ENCODE measurements at regions not wholly inside any gene's neighbourhood (a gene's known extent, or its start where the extent isn't known, plus 50 kb on each side); places are given as distances from the start of the nearest gene placed in this dataset.

- Histone ChIP-seq H3K27ac (ENCODE audit: low read depth, low read length) (no peak overlapping the region), H4K20me1 (ENCODE audit: insufficient read depth, low read length) (no peaks in the 10 kb centered on the region), H3K36me3 (ENCODE audit: insufficient read depth, low read length) (no peaks in the 10 kb centered on the region), H3K4me2 (ENCODE audit: low read length) (no peak overlapping the region), H3K27me3 (ENCODE audit: insufficient read depth, low read length) (no peaks in the 10 kb centered on the region), H2AFZ (ENCODE audit: low read depth, low read length) (no peak overlapping the region), H3K4me3 (ENCODE audit: insufficient read depth, low read depth, low read length) (no peak overlapping the region), H3K9me3 (ENCODE audit: insufficient read depth, low read depth, low read length) (no peaks in the 10 kb centered on the region), H3K79me2 (ENCODE audit: insufficient read depth, low read length) (no peaks in the 10 kb centered on the region), H3K4me1 (ENCODE audit: insufficient read depth, low read length) (no peaks in the 10 kb centered on the region), H3K9ac (ENCODE audit: low read length) (no peak overlapping the region)
- DNase-seq (ENCODE audit: low read depth): no peak
- peaks cover 2% of the 10 kb centered on the region for H3K9me3 Mint-ChIP-seq (ENCODE audit: unreplicated experiment)
- no peak for FAIRE-seq
- peaks cover 4% of the 10 kb centered on the region for H3K36me3 Mint-ChIP-seq (ENCODE audit: low read depth, unreplicated experiment)
- no peak overlapping the region for H3K27ac Mint-ChIP-seq (ENCODE audit: unreplicated experiment)
- no peak for TF ChIP-seq CTCF (IDR thresholded peaks at IDR 0.05; ENCODE audit: insufficient read depth, low read depth, low read length)
- no peak for TF ChIP-seq EZH2 (IDR thresholded peaks at IDR 0.05; ENCODE audit: insufficient read depth, low read length)
- H3K4me3 Mint-ChIP-seq (ENCODE audit: unreplicated experiment): no peak overlapping the region
- H3K27me3 Mint-ChIP-seq (ENCODE audit: low read depth, unreplicated experiment): no peaks in the 10 kb centered on the region
- no peaks in the 10 kb centered on the region for H3K4me1 Mint-ChIP-seq (ENCODE audit: low read depth, unreplicated experiment)
Observed at GRCh38 chr13:59543418-59543817, 620.3 kb downstream of the DIAPH3 start.

- no peak overlapping the region for H3K4me3 Mint-ChIP-seq (ENCODE audit: unreplicated experiment)
- Histone ChIP-seq H3K36me3 (ENCODE audit: insufficient read depth, low read length) (no peaks in the 10 kb centered on the region), H3K9me3 (ENCODE audit: insufficient read depth, low read depth, low read length) (no peaks in the 10 kb centered on the region), H3K27me3 (ENCODE audit: insufficient read depth, low read length) (no peaks in the 10 kb centered on the region), H2AFZ (ENCODE audit: low read depth, low read length) (no peak overlapping the region), H3K4me3 (ENCODE audit: insufficient read depth, low read depth, low read length) (no peak overlapping the region), H3K27ac (ENCODE audit: low read depth, low read length) (no peak overlapping the region), H4K20me1 (ENCODE audit: insufficient read depth, low read length) (no peaks in the 10 kb centered on the region), H3K79me2 (ENCODE audit: insufficient read depth, low read length) (no peaks in the 10 kb centered on the region), H3K4me2 (ENCODE audit: low read length) (no peak overlapping the region), H3K4me1 (ENCODE audit: insufficient read depth, low read length) (no peaks in the 10 kb centered on the region), H3K9ac (ENCODE audit: low read length) (no peak overlapping the region)
- TF ChIP-seq CTCF (IDR thresholded peaks at IDR 0.05; ENCODE audit: insufficient read depth, low read depth, low read length): no peak
- no peak for TF ChIP-seq EZH2 (IDR thresholded peaks at IDR 0.05; ENCODE audit: insufficient read depth, low read length)
- H3K27ac Mint-ChIP-seq (ENCODE audit: unreplicated experiment): no peak overlapping the region
- FAIRE-seq: no peak
- H3K4me1 Mint-ChIP-seq (ENCODE audit: low read depth, unreplicated experiment): no peaks in the 10 kb centered on the region
- peaks cover 2% of the 10 kb centered on the region for H3K9me3 Mint-ChIP-seq (ENCODE audit: unreplicated experiment)
- peaks cover 4% of the 10 kb centered on the region for H3K36me3 Mint-ChIP-seq (ENCODE audit: low read depth, unreplicated experiment)
- DNase-seq (ENCODE audit: low read depth): no peak
- no peaks in the 10 kb centered on the region for H3K27me3 Mint-ChIP-seq (ENCODE audit: low read depth, unreplicated experiment)
Observed at GRCh38 chr13:59545007-59545406, 618.7 kb downstream of the DIAPH3 start.

- no peaks in the 10 kb centered on the region for H3K4me1 Mint-ChIP-seq (ENCODE audit: low read depth, unreplicated experiment)
- H3K4me2 ChIP-seq (ENCODE audit: low read length): no peak overlapping the region
- H3K4me1 ChIP-seq (ENCODE audit: insufficient read depth, low read length): no peaks in the 10 kb centered on the region
- H3K9me3 Mint-ChIP-seq (ENCODE audit: unreplicated experiment): peaks cover 4% of the 10 kb centered on the region
- H2AFZ ChIP-seq (ENCODE audit: low read depth, low read length): no peak overlapping the region
- H3K4me3 ChIP-seq (ENCODE audit: insufficient read depth, low read depth, low read length): no peak overlapping the region
- H3K36me3 ChIP-seq (ENCODE audit: insufficient read depth, low read length): no peaks in the 10 kb centered on the region
- no peak overlapping the region for H3K27ac ChIP-seq (ENCODE audit: low read depth, low read length)
- H3K27me3 Mint-ChIP-seq (ENCODE audit: low read depth, unreplicated experiment): no peaks in the 10 kb centered on the region
- H4K20me1 ChIP-seq (ENCODE audit: insufficient read depth, low read length): no peaks in the 10 kb centered on the region
- H3K9me3 ChIP-seq (ENCODE audit: insufficient read depth, low read depth, low read length): no peaks in the 10 kb centered on the region
- DNase-seq (ENCODE audit: low read depth) (no peak), FAIRE-seq (no peak)
- no peak overlapping the region for H3K4me3 Mint-ChIP-seq (ENCODE audit: unreplicated experiment)
- no peak overlapping the region for H3K9ac ChIP-seq (ENCODE audit: low read length)
- TF ChIP-seq EZH2 (IDR thresholded peaks at IDR 0.05; ENCODE audit: insufficient read depth, low read length) (no peak), CTCF (IDR thresholded peaks at IDR 0.05; ENCODE audit: insufficient read depth, low read depth, low read length) (no peak)
- H3K79me2 ChIP-seq (ENCODE audit: insufficient read depth, low read length): no peaks in the 10 kb centered on the region
- peaks cover 4% of the 10 kb centered on the region for H3K36me3 Mint-ChIP-seq (ENCODE audit: low read depth, unreplicated experiment)
- H3K27me3 ChIP-seq (ENCODE audit: insufficient read depth, low read length): no peaks in the 10 kb centered on the region
- no peak overlapping the region for H3K27ac Mint-ChIP-seq (ENCODE audit: unreplicated experiment)
Observed at GRCh38 chr13:59546178-59546577, 617.5 kb downstream of the DIAPH3 start.
